HEK293 (cell line): ENCODE measurements at regions not wholly inside any gene's neighbourhood (a gene's known extent, or its start where the extent isn't known, plus 50 kb on each side); places are given as distances from the start of the nearest gene placed in this dataset.

Source experiments
- CTCF ChIA-PET: fragments of 350-600 bp; formaldehyde crosslinking; extraction: SDS; loops from one replicate; lab custom pipeline; 2021; ENCODE audit warnings: antibody characterized with exemption; lab: Yijun Ruan, JAX
- POLR2A ChIA-PET: fragments of 300-600 bp; formaldehyde crosslinking; extraction: SDS; loops from one replicate; lab custom pipeline; 2020; ENCODE audit warnings: antibody characterized with exemption, inconsistent platforms; lab: Yijun Ruan, JAX
- H3K27ac ChIP-seq: fragments of 200-500 bp; sonication (Bioruptor generic); 2 replicates; pipeline ENCODE4 v1.5.1; 2014; ENCODE audit warnings: low read depth, low read length, control low read depth, inconsistent platforms; ENCODE audit errors: extremely low read depth
- H3K36me3 ChIP-seq, 2 experiments: fragments of 200-500 bp in 1 of 2; sonication (Bioruptor generic) in 1 of 2; 1 replicate in 1 of 2; 2 replicates in 1 of 2; pipeline ENCODE4 v1.5.1; 2014 to 2017; ENCODE audit warnings: inconsistent platforms in 2 of 2, low read length in 2 of 2; ENCODE audit not compliant: control insufficient read depth in 2 of 2, insufficient read depth in 1 of 2
- H3K4me1 ChIP-seq: fragments of 200-500 bp; sonication (Bioruptor generic); 2 replicates; pipeline ENCODE4 v1.5.1; 2014; ENCODE audit warnings: mild to moderate bottlenecking, low read length, inconsistent platforms; ENCODE audit not compliant: control insufficient read depth, insufficient read depth
- H3K4me3 ChIP-seq: 2 replicates; pipeline ENCODE4 v1.5.1; 2011; ENCODE audit warnings: low read depth, mild to moderate bottlenecking, control low read depth, low read length, moderate library complexity
- H3K9me3 ChIP-seq: fragments of 200-500 bp; sonication (Bioruptor generic); 2 replicates; pipeline ENCODE4 v1.5.1; 2014; ENCODE audit warnings: low read depth, low read length, inconsistent platforms; ENCODE audit not compliant: control insufficient read depth, insufficient read depth
- KLF1 ChIP-seq: fragments of 450-650 bp; formaldehyde crosslinking; IDR thresholded peaks from 2 replicates; pipeline ENCODE4 v1.5.1; 2016; ENCODE audit warnings: missing biosample characterization, missing genetic modification characterization
- MYNN ChIP-seq: fragments of 450-650 bp; formaldehyde crosslinking; IDR thresholded peaks from 2 replicates; pipeline ENCODE4 v1.5.1; 2016; ENCODE audit warnings: missing biosample characterization, missing genetic modification characterization, borderline replicate concordance
- SP7 ChIP-seq: fragments of 450-650 bp; formaldehyde crosslinking; IDR thresholded peaks from 2 replicates; pipeline ENCODE4 v1.5.1; 2016; ENCODE audit warnings: missing biosample characterization, missing genetic modification characterization
- WT1 ChIP-seq: fragments of 450-650 bp; formaldehyde crosslinking; IDR thresholded peaks from 2 replicates; pipeline ENCODE4 v1.5.1; 2016; ENCODE audit warnings: missing biosample characterization, missing genetic modification characterization
- YY2 ChIP-seq: fragments of 450-650 bp; formaldehyde crosslinking; IDR thresholded peaks from 2 replicates; pipeline ENCODE4 v1.5.1; 2016; ENCODE audit warnings: missing biosample characterization, missing genetic modification characterization
- ZBTB7A ChIP-seq: fragments of 450-650 bp; formaldehyde crosslinking; IDR thresholded peaks from 2 replicates; pipeline ENCODE4 v1.5.1; 2016; ENCODE audit warnings: low read depth, missing biosample characterization, missing genetic modification characterization
- ZNF169 ChIP-seq: fragments of 450-650 bp; formaldehyde crosslinking; IDR thresholded peaks from 2 replicates; pipeline ENCODE4 v1.5.1; 2016; ENCODE audit warnings: missing biosample characterization, missing genetic modification characterization
- ZNF211 ChIP-seq: fragments of 450-650 bp; formaldehyde crosslinking; IDR thresholded peaks from 2 replicates; pipeline ENCODE4 v1.5.1; 2016; ENCODE audit warnings: low read depth, missing biosample characterization, missing genetic modification characterization
- ZNF335 ChIP-seq: fragments of 450-650 bp; formaldehyde crosslinking; conservative IDR thresholded peaks from 2 replicates; pipeline ENCODE4 v1.5.1; 2016; ENCODE audit warnings: missing biosample characterization, missing genetic modification characterization
- ZNF394 ChIP-seq: fragments of 450-650 bp; formaldehyde crosslinking; IDR thresholded peaks from 2 replicates; pipeline ENCODE4 v1.5.1; 2016; ENCODE audit warnings: missing biosample characterization, missing genetic modification characterization, mild to moderate bottlenecking, moderate library complexity, borderline replicate concordance
- ZNF521 ChIP-seq: fragments of 450-650 bp; formaldehyde crosslinking; IDR thresholded peaks from 2 replicates; pipeline ENCODE4 v1.5.1; 2017; ENCODE audit warnings: missing biosample characterization, mild to moderate bottlenecking, missing genetic modification characterization
- ZNF621 ChIP-seq: fragments of 450-650 bp; formaldehyde crosslinking; IDR thresholded peaks from 2 replicates; pipeline ENCODE4 v1.5.1; 2017; ENCODE audit warnings: missing biosample characterization, missing genetic modification characterization
- ZNF654 ChIP-seq: fragments of 450-650 bp; formaldehyde crosslinking; IDR thresholded peaks from 2 replicates; pipeline ENCODE4 v1.5.1; 2016; ENCODE audit warnings: low read depth, missing biosample characterization, missing genetic modification characterization
- ZNF677 ChIP-seq: fragments of 450-650 bp; IDR thresholded peaks from 2 replicates; pipeline ENCODE4 v1.5.0; 2018; ENCODE audit warnings: missing biosample characterization, mild to moderate bottlenecking, missing genetic modification characterization, moderate library complexity
- ZXDB ChIP-seq: fragments of 450-650 bp; formaldehyde crosslinking; IDR thresholded peaks from 2 replicates; pipeline ENCODE4 v1.5.1; 2016; ENCODE audit warnings: missing biosample characterization, missing genetic modification characterization
- TF ChIP-seq, protein P1 (sequence below): fragments of 450-650 bp; formaldehyde crosslinking; IDR thresholded peaks from 2 replicates; pipeline ENCODE4 v1.5.1; 2016; ENCODE audit warnings: missing biosample characterization, missing genetic modification characterization
- TF ChIP-seq, protein P2 (sequence below): fragments of 450-650 bp; formaldehyde crosslinking; conservative IDR thresholded peaks from 2 replicates; pipeline ENCODE4 v1.5.1; 2016; ENCODE audit warnings: low read depth, missing biosample characterization, missing genetic modification characterization
- TF ChIP-seq, protein P3 (sequence below): fragments of 450-650 bp; formaldehyde crosslinking; IDR thresholded peaks from 2 replicates; pipeline ENCODE4 v1.5.1; 2016; ENCODE audit warnings: missing biosample characterization, missing genetic modification characterization, borderline replicate concordance
- TF ChIP-seq, protein P4 (sequence below): fragments of 450-650 bp; formaldehyde crosslinking; IDR thresholded peaks from 2 replicates; pipeline ENCODE4 v1.5.1; 2016; ENCODE audit warnings: missing biosample characterization, missing genetic modification characterization
- TF ChIP-seq, protein P5 (sequence below): fragments of 450-650 bp; formaldehyde crosslinking; IDR thresholded peaks from 2 replicates; pipeline ENCODE4 v1.5.1; 2016; ENCODE audit warnings: missing biosample characterization, missing genetic modification characterization

DNA sequence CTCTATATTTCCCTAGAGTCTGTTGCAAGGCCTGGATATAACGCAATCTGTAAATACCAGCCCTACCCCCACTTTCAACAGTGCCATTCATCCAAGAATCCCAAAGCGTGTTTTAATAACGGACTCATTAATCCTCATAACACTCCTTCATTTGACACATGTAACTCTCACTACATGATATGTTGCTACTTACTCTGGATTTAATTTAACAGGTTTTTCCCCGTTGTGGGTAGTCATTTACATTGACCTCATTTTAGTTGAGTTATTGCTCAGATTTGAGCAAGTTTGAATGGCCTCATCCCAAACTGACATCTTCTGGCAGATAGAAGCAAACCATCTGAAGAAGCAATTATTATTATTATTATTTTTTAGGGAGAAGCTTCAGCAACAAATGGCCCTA lies 125.4 kb upstream of the NPVF start:
- no peaks in the 10 kb centered on the region for H3K9me3 ChIP-seq
- H3K4me3 ChIP-seq, result no peak overlapping the region
- no peak overlapping the region for H3K27ac ChIP-seq
- H3K4me1 ChIP-seq, result no peaks in the 10 kb centered on the region
- no peak for TF ChIP-seq ZNF621
- no peak for TF ChIP-seq SP7 (tag by site-specific recombination)
- no peak for TF ChIP-seq ZNF521 (tag by site-specific recombination)
- TF ChIP-seq, protein P1, sequence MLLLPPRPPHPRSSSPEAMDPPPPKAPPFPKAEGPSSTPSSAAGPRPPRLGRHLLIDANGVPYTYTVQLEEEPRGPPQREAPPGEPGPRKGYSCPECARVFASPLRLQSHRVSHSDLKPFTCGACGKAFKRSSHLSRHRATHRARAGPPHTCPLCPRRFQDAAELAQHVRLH (tag by site-specific recombination), result no peak
- TF ChIP-seq ZXDB (tag by site-specific recombination), result no peak
- TF ChIP-seq WT1, result no peak
- TF ChIP-seq, protein P2, sequence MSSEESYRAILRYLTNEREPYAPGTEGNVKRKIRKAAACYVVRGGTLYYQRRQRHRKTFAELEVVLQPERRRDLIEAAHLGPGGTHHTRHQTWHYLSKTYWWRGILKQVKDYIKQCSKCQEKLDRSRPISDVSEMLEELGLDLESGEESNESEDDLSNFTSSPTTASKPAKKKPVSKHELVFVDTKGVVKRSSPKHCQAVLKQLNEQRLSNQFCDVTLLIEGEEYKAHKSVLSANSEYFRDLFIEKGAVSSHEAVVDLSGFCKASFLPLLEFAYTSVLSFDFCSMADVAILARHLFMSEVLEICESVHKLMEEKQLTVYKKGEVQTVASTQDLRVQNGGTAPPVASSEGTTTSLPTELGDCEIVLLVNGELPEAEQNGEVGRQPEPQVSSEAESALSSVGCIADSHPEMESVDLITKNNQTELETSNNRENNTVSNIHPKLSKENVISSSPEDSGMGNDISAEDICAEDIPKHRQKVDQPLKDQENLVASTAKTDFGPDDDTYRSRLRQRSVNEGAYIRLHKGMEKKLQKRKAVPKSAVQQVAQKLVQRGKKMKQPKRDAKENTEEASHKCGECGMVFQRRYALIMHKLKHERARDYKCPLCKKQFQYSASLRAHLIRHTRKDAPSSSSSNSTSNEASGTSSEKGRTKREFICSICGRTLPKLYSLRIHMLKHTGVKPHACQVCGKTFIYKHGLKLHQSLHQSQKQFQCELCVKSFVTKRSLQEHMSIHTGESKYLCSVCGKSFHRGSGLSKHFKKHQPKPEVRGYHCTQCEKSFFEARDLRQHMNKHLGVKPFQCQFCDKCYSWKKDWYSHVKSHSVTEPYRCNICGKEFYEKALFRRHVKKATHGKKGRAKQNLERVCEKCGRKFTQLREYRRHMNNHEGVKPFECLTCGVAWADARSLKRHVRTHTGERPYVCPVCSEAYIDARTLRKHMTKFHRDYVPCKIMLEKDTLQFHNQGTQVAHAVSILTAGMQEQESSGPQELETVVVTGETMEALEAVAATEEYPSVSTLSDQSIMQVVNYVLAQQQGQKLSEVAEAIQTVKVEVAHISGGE, result no peak
- TF ChIP-seq YY2 (tag by site-specific recombination), result no peak
- no peak for TF ChIP-seq ZNF211 (tag by site-specific recombination)
- TF ChIP-seq ZBTB7A (tag by site-specific recombination), result no peak
- TF ChIP-seq, all 188 proteins: peak for 0
- no peaks in the 10 kb centered on the region for H3K36me3 ChIP-seq
- CTCF ChIA-PET, result no interaction called here
- POLR2A ChIA-PET, result no interaction called here

DNA sequence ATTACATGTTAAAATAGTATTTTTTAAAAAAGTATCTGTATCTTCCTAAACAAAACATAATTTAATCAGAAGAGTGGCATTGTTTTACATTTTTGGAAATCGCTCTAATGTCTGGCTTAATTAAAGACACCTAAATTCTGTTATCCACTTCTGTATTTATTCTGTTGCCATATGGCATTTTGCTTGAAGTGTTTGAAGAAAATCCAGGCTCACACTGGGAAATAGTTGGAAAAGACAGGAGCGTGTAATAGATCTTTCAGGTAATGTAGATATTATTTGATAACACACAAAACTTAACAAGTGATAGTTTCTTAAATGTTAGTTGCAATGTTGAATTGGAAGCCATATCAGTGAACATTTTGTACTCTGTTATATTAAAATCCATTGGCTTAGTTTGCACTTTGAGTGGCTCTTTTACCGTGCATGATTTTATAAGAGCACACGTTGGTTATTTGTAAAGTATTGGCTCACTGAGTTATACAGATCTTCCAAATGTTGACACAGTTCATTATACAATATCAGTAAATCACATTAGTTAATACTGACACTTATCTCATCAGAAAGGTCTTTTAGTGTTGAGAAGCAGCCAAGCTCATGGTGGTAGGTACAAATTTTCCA lies 128.4 kb upstream of the NPVF start:
- CTCF ChIA-PET, result no interaction called here
- H3K4me1 ChIP-seq, result peaks cover 5% of the 10 kb centered on the region
- no peaks in the 10 kb centered on the region for H3K36me3 ChIP-seq
- POLR2A ChIA-PET, result no interaction called here
- H3K4me3 ChIP-seq, result no peak overlapping the region
- H3K27ac ChIP-seq, result no peak overlapping the region
- TF ChIP-seq ZNF654, result no peak
- TF ChIP-seq MYNN (tag by site-specific recombination), result no peak
- TF ChIP-seq ZNF169 (tag by site-specific recombination), result no peak
- TF ChIP-seq, protein P3, sequence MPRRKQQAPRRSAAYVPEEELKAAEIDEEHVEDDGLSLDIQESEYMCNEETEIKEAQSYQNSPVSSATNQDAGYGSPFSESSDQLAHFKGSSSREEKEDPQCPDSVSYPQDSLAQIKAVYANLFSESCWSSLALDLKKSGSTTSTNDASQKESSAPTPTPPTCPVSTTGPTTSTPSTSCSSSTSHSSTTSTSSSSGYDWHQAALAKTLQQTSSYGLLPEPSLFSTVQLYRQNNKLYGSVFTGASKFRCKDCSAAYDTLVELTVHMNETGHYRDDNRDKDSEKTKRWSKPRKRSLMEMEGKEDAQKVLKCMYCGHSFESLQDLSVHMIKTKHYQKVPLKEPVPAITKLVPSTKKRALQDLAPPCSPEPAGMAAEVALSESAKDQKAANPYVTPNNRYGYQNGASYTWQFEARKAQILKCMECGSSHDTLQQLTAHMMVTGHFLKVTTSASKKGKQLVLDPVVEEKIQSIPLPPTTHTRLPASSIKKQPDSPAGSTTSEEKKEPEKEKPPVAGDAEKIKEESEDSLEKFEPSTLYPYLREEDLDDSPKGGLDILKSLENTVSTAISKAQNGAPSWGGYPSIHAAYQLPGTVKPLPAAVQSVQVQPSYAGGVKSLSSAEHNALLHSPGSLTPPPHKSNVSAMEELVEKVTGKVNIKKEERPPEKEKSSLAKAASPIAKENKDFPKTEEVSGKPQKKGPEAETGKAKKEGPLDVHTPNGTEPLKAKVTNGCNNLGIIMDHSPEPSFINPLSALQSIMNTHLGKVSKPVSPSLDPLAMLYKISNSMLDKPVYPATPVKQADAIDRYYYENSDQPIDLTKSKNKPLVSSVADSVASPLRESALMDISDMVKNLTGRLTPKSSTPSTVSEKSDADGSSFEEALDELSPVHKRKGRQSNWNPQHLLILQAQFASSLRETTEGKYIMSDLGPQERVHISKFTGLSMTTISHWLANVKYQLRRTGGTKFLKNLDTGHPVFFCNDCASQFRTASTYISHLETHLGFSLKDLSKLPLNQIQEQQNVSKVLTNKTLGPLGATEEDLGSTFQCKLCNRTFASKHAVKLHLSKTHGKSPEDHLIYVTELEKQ (tag by site-specific recombination), result no peak
- TF ChIP-seq, protein P4, sequence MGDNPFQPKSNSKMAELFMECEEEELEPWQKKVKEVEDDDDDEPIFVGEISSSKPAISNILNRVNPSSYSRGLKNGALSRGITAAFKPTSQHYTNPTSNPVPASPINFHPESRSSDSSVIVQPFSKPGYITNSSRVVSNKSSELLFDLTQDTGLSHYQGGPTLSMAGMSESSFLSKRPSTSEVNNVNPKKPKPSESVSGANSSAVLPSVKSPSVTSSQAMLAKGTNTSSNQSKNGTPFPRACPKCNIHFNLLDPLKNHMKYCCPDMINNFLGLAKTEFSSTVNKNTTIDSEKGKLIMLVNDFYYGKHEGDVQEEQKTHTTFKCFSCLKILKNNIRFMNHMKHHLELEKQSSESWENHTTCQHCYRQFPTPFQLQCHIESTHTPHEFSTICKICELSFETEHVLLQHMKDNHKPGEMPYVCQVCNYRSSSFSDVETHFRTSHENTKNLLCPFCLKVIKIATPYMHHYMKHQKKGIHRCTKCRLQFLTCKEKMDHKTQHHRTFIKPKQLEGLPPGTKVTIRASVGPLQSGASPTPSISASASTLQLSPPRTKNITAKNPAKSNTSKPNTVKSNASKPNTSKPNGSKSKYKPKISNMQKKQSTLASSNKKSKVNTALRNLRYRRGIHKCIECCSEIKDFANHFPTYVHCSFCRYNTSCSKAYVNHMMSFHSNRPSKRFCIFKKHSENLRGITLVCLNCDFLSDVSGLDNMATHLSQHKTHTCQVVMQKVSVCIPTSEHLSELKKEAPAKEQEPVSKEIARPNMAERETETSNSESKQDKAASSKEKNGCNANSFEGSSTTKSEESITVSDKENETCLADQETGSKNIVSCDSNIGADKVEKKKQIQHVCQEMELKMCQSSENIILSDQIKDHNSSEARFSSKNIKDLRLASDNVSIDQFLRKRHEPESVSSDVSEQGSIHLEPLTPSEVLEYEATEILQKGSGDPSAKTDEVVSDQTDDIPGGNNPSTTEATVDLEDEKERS, result no peak
- TF ChIP-seq, protein P5, sequence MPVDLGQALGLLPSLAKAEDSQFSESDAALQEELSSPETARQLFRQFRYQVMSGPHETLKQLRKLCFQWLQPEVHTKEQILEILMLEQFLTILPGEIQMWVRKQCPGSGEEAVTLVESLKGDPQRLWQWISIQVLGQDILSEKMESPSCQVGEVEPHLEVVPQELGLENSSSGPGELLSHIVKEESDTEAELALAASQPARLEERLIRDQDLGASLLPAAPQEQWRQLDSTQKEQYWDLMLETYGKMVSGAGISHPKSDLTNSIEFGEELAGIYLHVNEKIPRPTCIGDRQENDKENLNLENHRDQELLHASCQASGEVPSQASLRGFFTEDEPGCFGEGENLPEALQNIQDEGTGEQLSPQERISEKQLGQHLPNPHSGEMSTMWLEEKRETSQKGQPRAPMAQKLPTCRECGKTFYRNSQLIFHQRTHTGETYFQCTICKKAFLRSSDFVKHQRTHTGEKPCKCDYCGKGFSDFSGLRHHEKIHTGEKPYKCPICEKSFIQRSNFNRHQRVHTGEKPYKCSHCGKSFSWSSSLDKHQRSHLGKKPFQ, result no peak
- no peak for TF ChIP-seq ZNF677
- no peak for TF ChIP-seq ZNF394 (tag by site-specific recombination)
- no peak for TF ChIP-seq KLF1 (tag by site-specific recombination)
- no peak for TF ChIP-seq ZNF335 (tag by site-specific recombination)
- H3K9me3 ChIP-seq, result no peaks in the 10 kb centered on the region
